DND-41 (cell line): ENCODE measurements at regions not wholly inside any gene's neighbourhood (a gene's known extent, or its start where the extent isn't known, plus 50 kb on each side); places are given as distances from the start of the nearest gene placed in this dataset.

Experiments used
- ATAC-seq: fragments of 200-7000 bp; cut with Tn5 transposase; 3 replicates; pipeline ENCODE4 v1.9.1; 2021; ENCODE audit warnings: low read depth; ENCODE audit not compliant: insufficient read depth
- DNase-seq: peaks from one replicate; pipeline ENCODE4 v3.0.0-alpha.2; 2020
- H2AFZ ChIP-seq: 2 replicates; pipeline ENCODE4 v1.6.0; 2012; ENCODE audit warnings: low read depth, low read length
- H3K27ac ChIP-seq: 2 replicates; pipeline ENCODE4 v1.5.1; 2012; ENCODE audit warnings: low read length, inconsistent platforms
- H3K27me3 ChIP-seq: fragments of 200-600 bp; sonication (generic); 2 replicates; pipeline ENCODE4 v1.6.0; 2012; ENCODE audit warnings: low read length, mild to moderate bottlenecking, inconsistent platforms; ENCODE audit not compliant: insufficient read depth, poor library complexity
- H3K36me3 ChIP-seq: 2 replicates; pipeline ENCODE4 v1.5.1; 2012; ENCODE audit warnings: low read length, inconsistent platforms; ENCODE audit not compliant: insufficient read depth
- H3K4me1 ChIP-seq: 2 replicates; pipeline ENCODE4 v1.5.1; 2012; ENCODE audit warnings: mild to moderate bottlenecking, low read length; ENCODE audit not compliant: insufficient read depth
- H3K4me2 ChIP-seq: 2 replicates; pipeline ENCODE4 v1.6.0; 2012; ENCODE audit warnings: mild to moderate bottlenecking, moderate library complexity, low read length, inconsistent platforms; ENCODE audit not compliant: insufficient read depth
- H3K4me3 ChIP-seq, 2 experiments: fragments of 200-600 bp in 1 of 2; shearing (Covaris generic) in 1 of 2; 2 replicates each; pipeline ENCODE4 v1.5.1; 2012 to 2016; ENCODE audit warnings: inconsistent platforms in 2 of 2, low read length in 2 of 2, mild to moderate bottlenecking in 2 of 2, low read depth in 1 of 2, moderate library complexity in 1 of 2
- H3K79me2 ChIP-seq: 2 replicates; pipeline ENCODE4 v1.6.0; 2012; ENCODE audit warnings: low read length, inconsistent platforms; ENCODE audit not compliant: insufficient read depth
- H3K9ac ChIP-seq: 2 replicates; pipeline ENCODE4 v1.6.0; 2012; ENCODE audit warnings: low read depth, mild to moderate bottlenecking, inconsistent platforms, low read length, moderate library complexity
- H3K9me3 ChIP-seq: 2 replicates; pipeline ENCODE4 v1.5.1; 2012; ENCODE audit warnings: low read length, moderate library complexity, mild to moderate bottlenecking, inconsistent platforms; ENCODE audit not compliant: insufficient read depth, severe bottlenecking
- H4K20me1 ChIP-seq: 2 replicates; pipeline ENCODE4 v1.6.0; 2012; ENCODE audit warnings: low read length; ENCODE audit not compliant: insufficient read depth
- EZH2 ChIP-seq: IDR thresholded peaks from 3 replicates; pipeline ENCODE4 v1.6.1; 2012; ENCODE audit warnings: borderline replicate concordance, low read depth, mild to moderate bottlenecking, moderate library complexity, low read length, inconsistent platforms; ENCODE audit not compliant: severe bottlenecking
- TF ChIP-seq, protein P1 (sequence below): IDR thresholded peaks from 2 replicates; pipeline ENCODE4 v1.5.1; 2012; ENCODE audit warnings: borderline replicate concordance, low read length, moderate library complexity, mild to moderate bottlenecking; ENCODE audit not compliant: poor library complexity, severe bottlenecking; ENCODE audit errors: extremely low read depth

DNA sequence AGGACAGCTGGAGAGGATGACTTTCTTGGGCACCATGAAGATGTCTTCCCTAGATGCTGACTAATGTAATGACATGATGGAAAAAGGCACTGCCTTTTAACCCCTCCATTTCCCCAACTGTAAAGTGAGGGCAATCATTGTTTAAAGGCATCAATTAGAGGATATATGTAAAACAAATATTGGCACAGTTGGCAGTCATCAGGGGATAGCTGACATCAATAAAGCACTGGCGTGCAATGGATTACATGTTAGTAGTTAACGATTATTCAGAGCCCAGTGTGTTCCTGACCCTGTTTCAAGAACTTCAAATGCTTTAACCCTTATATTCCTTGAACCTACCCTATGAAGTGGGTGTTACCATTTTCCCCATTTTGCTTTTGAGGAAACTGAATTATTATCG lies 100.7 kb downstream of the TMEM114 start:
- Histone ChIP-seq H3K79me2 (no peaks in the 10 kb centered on the region), H3K9ac (no peak overlapping the region), H3K4me3 (no peak overlapping the region), H3K27ac (no peak overlapping the region), H3K4me1 (no peaks in the 10 kb centered on the region), H3K36me3 (no peaks in the 10 kb centered on the region), H3K4me2 (no peak overlapping the region), H3K27me3 (peaks cover 36% of the 10 kb centered on the region), H3K9me3 (no peaks in the 10 kb centered on the region), H4K20me1 (no peaks in the 10 kb centered on the region), H2AFZ (no peak overlapping the region)
- DNase-seq (no peak), ATAC-seq (no peak)
- no peak for TF ChIP-seq EZH2

DNA sequence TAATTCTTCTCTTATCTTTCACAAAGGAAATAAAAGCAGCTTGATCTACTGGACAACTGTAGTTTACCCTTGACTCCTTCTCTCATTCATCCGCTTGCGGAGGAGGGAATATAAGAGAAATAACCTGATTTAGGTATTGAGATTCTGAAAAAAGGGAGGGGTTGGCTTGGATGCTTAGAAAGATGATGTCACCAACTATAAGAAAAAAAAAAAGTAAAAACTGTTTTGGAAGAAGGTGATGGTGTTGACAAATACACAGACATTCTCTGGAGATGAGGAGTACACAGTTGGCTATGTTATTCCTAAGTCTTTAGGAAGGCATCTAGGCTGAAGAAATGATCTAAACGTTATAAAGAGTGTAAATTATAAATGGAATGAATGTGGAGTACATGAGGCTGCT lies 103.3 kb downstream of the TMEM114 start:
- H3K4me2 ChIP-seq: no peak overlapping the region
- no peak for DNase-seq
- H3K79me2 ChIP-seq: no peaks in the 10 kb centered on the region
- TF ChIP-seq, protein P1, sequence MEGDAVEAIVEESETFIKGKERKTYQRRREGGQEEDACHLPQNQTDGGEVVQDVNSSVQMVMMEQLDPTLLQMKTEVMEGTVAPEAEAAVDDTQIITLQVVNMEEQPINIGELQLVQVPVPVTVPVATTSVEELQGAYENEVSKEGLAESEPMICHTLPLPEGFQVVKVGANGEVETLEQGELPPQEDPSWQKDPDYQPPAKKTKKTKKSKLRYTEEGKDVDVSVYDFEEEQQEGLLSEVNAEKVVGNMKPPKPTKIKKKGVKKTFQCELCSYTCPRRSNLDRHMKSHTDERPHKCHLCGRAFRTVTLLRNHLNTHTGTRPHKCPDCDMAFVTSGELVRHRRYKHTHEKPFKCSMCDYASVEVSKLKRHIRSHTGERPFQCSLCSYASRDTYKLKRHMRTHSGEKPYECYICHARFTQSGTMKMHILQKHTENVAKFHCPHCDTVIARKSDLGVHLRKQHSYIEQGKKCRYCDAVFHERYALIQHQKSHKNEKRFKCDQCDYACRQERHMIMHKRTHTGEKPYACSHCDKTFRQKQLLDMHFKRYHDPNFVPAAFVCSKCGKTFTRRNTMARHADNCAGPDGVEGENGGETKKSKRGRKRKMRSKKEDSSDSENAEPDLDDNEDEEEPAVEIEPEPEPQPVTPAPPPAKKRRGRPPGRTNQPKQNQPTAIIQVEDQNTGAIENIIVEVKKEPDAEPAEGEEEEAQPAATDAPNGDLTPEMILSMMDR: no peak
- TF ChIP-seq EZH2: no peak
- H3K9me3 ChIP-seq: no peaks in the 10 kb centered on the region
- no peak overlapping the region for H3K4me3 ChIP-seq
- no peaks in the 10 kb centered on the region for H4K20me1 ChIP-seq
- no peaks in the 10 kb centered on the region for H3K4me1 ChIP-seq
- no peak overlapping the region for H2AFZ ChIP-seq
- peaks cover 22% of the 10 kb centered on the region for H3K27me3 ChIP-seq
- H3K9ac ChIP-seq: no peak overlapping the region
- H3K36me3 ChIP-seq: no peaks in the 10 kb centered on the region
- no peak overlapping the region for H3K27ac ChIP-seq
- no peak for ATAC-seq

DNA sequence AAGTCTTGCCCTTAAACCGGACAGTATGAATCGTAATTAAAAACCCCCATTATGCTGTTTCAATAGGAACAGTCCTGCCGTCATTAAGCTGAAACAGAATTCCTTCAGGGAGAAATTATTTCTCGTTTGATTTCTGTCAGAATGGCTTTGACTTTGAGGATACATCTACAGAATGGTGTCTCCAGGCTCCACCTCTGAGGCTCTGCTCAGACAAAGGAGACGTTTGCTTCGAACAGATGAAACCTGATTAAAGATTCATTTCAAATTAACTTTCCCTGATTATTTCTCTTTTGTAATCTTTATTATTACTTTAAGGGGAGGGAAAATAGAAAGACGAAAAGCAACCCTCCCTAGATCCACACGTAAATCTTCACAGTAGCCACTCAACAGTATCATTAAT lies 106.9 kb downstream of the TMEM114 start:
- H3K9ac ChIP-seq: no peak overlapping the region
- TF ChIP-seq, protein P1: no peak
- TF ChIP-seq EZH2: no peak
- no peaks in the 10 kb centered on the region for H3K4me1 ChIP-seq
- H3K4me2 ChIP-seq: no peak overlapping the region
- no peak for DNase-seq
- H3K27me3 ChIP-seq: peaks cover 15% of the 10 kb centered on the region
- no peaks in the 10 kb centered on the region for H3K36me3 ChIP-seq
- no peaks in the 10 kb centered on the region for H4K20me1 ChIP-seq
- no peak overlapping the region for H3K27ac ChIP-seq
- ATAC-seq: no peak
- H3K9me3 ChIP-seq: no peaks in the 10 kb centered on the region
- no peak overlapping the region for H3K4me3 ChIP-seq
- no peak overlapping the region for H2AFZ ChIP-seq
- no peaks in the 10 kb centered on the region for H3K79me2 ChIP-seq

DNA sequence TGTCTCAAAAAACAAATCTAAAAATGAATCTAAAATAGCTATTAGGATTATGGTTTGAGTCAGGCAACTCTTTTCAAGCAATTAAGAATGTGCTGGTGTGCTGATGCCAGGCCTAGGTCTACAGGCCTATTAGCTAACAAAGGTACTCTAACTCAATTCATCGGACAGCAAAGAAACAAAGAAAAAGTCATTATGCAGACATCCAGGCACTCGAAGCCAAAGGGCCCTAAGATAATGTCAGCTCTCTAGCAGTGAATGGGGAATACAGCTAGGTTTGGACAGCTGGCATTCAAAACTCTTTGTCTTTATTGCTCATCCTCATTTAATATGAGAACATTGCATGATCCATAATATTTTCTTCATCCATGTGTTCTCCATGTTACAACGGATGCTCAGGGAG lies 108.5 kb downstream of the TMEM114 start:
- no peak overlapping the region for H3K4me3 ChIP-seq
- DNase-seq (no peak), ATAC-seq (no peak)
- no peaks in the 10 kb centered on the region for H3K4me1 ChIP-seq
- no peaks in the 10 kb centered on the region for H3K36me3 ChIP-seq
- H3K79me2 ChIP-seq: no peaks in the 10 kb centered on the region
- peaks cover 4% of the 10 kb centered on the region for H3K27me3 ChIP-seq
- H3K27ac ChIP-seq: no peak overlapping the region
- no peak overlapping the region for H3K9ac ChIP-seq
- H2AFZ ChIP-seq: no peak overlapping the region
- no peak for TF ChIP-seq EZH2
- TF ChIP-seq, protein P1: no peak
- no peak overlapping the region for H3K4me2 ChIP-seq
- no peaks in the 10 kb centered on the region for H4K20me1 ChIP-seq
- no peaks in the 10 kb centered on the region for H3K9me3 ChIP-seq
